ENCODE measurements at regions not wholly inside any gene's neighbourhood (a gene's known extent, or its start where the extent isn't known, plus 50 kb on each side); places are given as distances from the start of the nearest gene placed in this dataset.
A peak's percentile ranks its signal among the peaks of the same experiment; 100 is the strongest.
"Not testable (repeated sequence)": the region's sequence is repeated elsewhere in the genome, so short reads cannot be mapped to it uniquely, and the experiment has no call there.

GRCh38 chr1:245102149-245102548, 52.6 kb upstream of the KIF26B start:
- not testable (repeated sequence) for DNase-seq

- DNase-seq = no peak
Observed at GRCh38 chr1:245099401-245099800, 55.4 kb upstream of the KIF26B start.

GRCh38 chr1:245098924-245099323, 55.9 kb upstream of the KIF26B start:
- no peak for DNase-seq

- DNase-seq = no peak
Observed at GRCh38 chr1:245096311-245097066, 58.3 kb upstream of the KIF26B start.

- DNase-seq = no peak
Observed at GRCh38 chr1:245095903-245096302, 58.9 kb upstream of the KIF26B start.

- DNase-seq = no peak
Observed at GRCh38 chr1:245094954-245095353, 59.8 kb upstream of the KIF26B start.

- no peak for DNase-seq
Observed at GRCh38 chr1:245094092-245094491, 60.7 kb upstream of the KIF26B start.

- no peak for DNase-seq
Observed at GRCh38 chr1:245092638-245092976, 62.2 kb upstream of the KIF26B start.

GRCh38 chr1:245091818-245092637, 62.8 kb upstream of the KIF26B start:
- no peak for DNase-seq

- DNase-seq = no peak
Observed at GRCh38 chr1:245091171-245091621, 63.6 kb upstream of the KIF26B start.

GRCh38 chr1:245090491-245091090, 64.2 kb upstream of the KIF26B start:
- DNase-seq = no peak

- no peak for DNase-seq
Observed at GRCh38 chr1:245087723-245088122, 67.1 kb upstream of the KIF26B start.

GRCh38 chr1:245086389-245086969, 68.3 kb upstream of the KIF26B start:
- no peak for DNase-seq

- no peak for DNase-seq
Observed at GRCh38 chr1:245085508-245086095, 69.2 kb upstream of the KIF26B start.

GRCh38 chr1:245084551-245084950, 70.2 kb upstream of the KIF26B start:
- DNase-seq = no peak

GRCh38 chr1:245079021-245079609, 75.7 kb upstream of the KIF26B start:
- DNase-seq = peak; percentile 36

GRCh38 chr1:245074898-245075297, 79.9 kb upstream of the KIF26B start:
- no peak for DNase-seq

GRCh38 chr1:245074232-245074747, 80.5 kb upstream of the KIF26B start:
- peak; percentile 22 for DNase-seq

- DNase-seq = no peak
Observed at GRCh38 chr1:245070836-245071615, 83.8 kb upstream of the KIF26B start.

GRCh38 chr1:245067257-245067656, 87.5 kb upstream of the KIF26B start:
- no peak for DNase-seq
